Adrenal gland (tissue), 9 donors: ENCODE measurements at regions not wholly inside any gene's neighbourhood (a gene's known extent, or its start where the extent isn't known, plus 50 kb on each side); places are given as distances from the start of the nearest gene placed in this dataset.

ENCODE experiments used
- DNase-seq, 7 donors: peaks; one replicate each; pipeline ENCODE4 v3.0.0-alpha.2; 2019 to 2020
- H3K27ac ChIP-seq, 5 donors: fragments of 200-600 bp; sonication (generic) in 4 of 5; 1 replicate in 3 of 5; 2 replicates in 2 of 5; pipeline versions ENCODE4 v1.5.1 to v1.8.0; 2016 to 2020; ENCODE audit warnings: mild to moderate bottlenecking in 1 of 5
- H3K27me3 ChIP-seq: fragments of 200-600 bp; 2 replicates; pipeline ENCODE4 v1.8.0; 2021
- H3K36me3 ChIP-seq, 2 donors: fragments of 200-600 bp; replicated peaks in 1 of 2; 1 replicate in 1 of 2; 2 replicates in 1 of 2; pipeline versions ENCODE4 v1.5.1 to v1.8.0; 2018 to 2022
- H3K4me1 ChIP-seq, 2 donors: fragments of 200-600 bp; replicated peaks in 1 of 2; 1 replicate in 1 of 2; 2 replicates in 1 of 2; pipeline versions ENCODE4 v1.5.1 to v1.8.0; 2018 to 2021
- H3K4me3 ChIP-seq, 4 donors: fragments of 200-600 bp; sonication (generic) in 3 of 4; one replicate each; pipeline ENCODE4 v1.5.1; 2016 to 2018
- H3K9me3 ChIP-seq, 3 donors: fragments of 200-600 bp; sonication (generic) in 1 of 3; replicated peaks in 1 of 3; 1 replicate in 2 of 3; 2 replicates in 1 of 3; pipeline versions ENCODE4 v1.5.1 to v1.8.0; 2016 to 2021
- CTCF ChIP-seq, 6 experiments: fragments of 450-650 bp in 4 of 6; fragments of 200-600 bp in 2 of 6; sonication (generic) in 1 of 6; IDR thresholded peaks; 1 replicate in 5 of 6; 2 replicates in 1 of 6; pipeline versions ENCODE4 v1.5.1 to v1.8.0; 2016 to 2021; ENCODE audit warnings: antibody characterized with exemption in 6 of 6, mild to moderate bottlenecking in 2 of 6, moderate library complexity in 1 of 6
- POLR2A ChIP-seq, 2 donors: fragments of 450-650 bp; IDR thresholded peaks; one replicate each; pipeline ENCODE4 v1.6.1; 2017; ENCODE audit warnings: antibody characterized with exemption in 2 of 2, mild to moderate bottlenecking in 2 of 2, moderate library complexity in 1 of 2
- WGBS, 4 donors: extraction: QIAGEN DNeasy Blood & Tissue Kit in 2 of 4; methylation state at CpG; one replicate each; pipeline versions ENCODE4 v1.1.5 to v1.1.7; 2013 to 2017; 5-methylcytosine and 5-hydroxymethylcytosine counted together
- intact Hi-C, 2 donors: fragments of 100-400 bp; cut with DNase I; formaldehyde crosslinking; loops; one replicate each; pipeline versions ENCODE4 v1.14.1 to v1.15.0; 2022 to 2023
- donor health status: healthy with polysubstance abuse.
- donor health status: Bipolar disorder and iron deficiency.
- donor health status: DM: yes; HTN: yes; CAD: no.
- donor health status: DM: no; HTN: no; CAD: no.
- donor health status: DM: no; HTN: no; CAD: no.

- H3K4me1 ChIP-seq, result no peaks in the 10 kb centered on the region
- H3K4me3 ChIP-seq, result no peak overlapping the region
- 27 to 36% (median 30%) methylated on average over 5 of the region's 5 CpGs for WGBS, 4 donors
- no peaks in the 10 kb centered on the region for H3K9me3 ChIP-seq
- no peaks in the 10 kb centered on the region for H3K36me3 ChIP-seq
- intact Hi-C loops, result no loop called here
- no peaks in the 10 kb centered on the region for H3K27me3 ChIP-seq
- H3K27ac ChIP-seq, result peak overlapping the region in 1 of 5 donors; percentile 61
- peak; percentile 23 to 59 (median 49) for DNase-seq
- TF ChIP-seq POLR2A (IDR thresholded peaks at IDR 0.05), result no peak
- TF ChIP-seq CTCF (IDR thresholded peaks at IDR 0.05), result no peak
These were observed 274.3 kb upstream of the ZNF462 start for GRCh38 chr9:106588626-106589025.

- Histone ChIP-seq H3K36me3 (no peaks in the 10 kb centered on the region), H3K9me3 (no peaks in the 10 kb centered on the region), H3K27ac (no peak overlapping the region), H3K27me3 (no peaks in the 10 kb centered on the region), H3K4me1 (no peaks in the 10 kb centered on the region), H3K4me3 (no peak overlapping the region)
- intact Hi-C loops, result no loop called here
- WGBS, 4 donors, result 79 to 95% (median 90%) methylated on average over 4 of the region's 4 CpGs
- peak in 1 of 7 donors; percentile 1 for DNase-seq
- no peak for TF ChIP-seq POLR2A (IDR thresholded peaks at IDR 0.05)
- TF ChIP-seq CTCF (IDR thresholded peaks at IDR 0.05), result no peak
These were observed 272.0 kb upstream of the ZNF462 start for GRCh38 chr9:106590759-106591505.

- WGBS, 4 donors, result 79 to 84% (median 82%) methylated on average over 7 of the region's 7 CpGs
- Histone ChIP-seq H3K36me3 (no peaks in the 10 kb centered on the region), H3K4me1 (no peaks in the 10 kb centered on the region), H3K4me3 (no peak overlapping the region), H3K27me3 (no peaks in the 10 kb centered on the region), H3K9me3 (no peaks in the 10 kb centered on the region), H3K27ac (no peak overlapping the region)
- intact Hi-C loops, result no loop called here
- TF ChIP-seq POLR2A (IDR thresholded peaks at IDR 0.05), result no peak
- TF ChIP-seq CTCF (IDR thresholded peaks at IDR 0.05), result no peak
- no peak for DNase-seq
These were observed 269.8 kb upstream of the ZNF462 start for GRCh38 chr9:106593201-106593600.

GRCh38 chr9:106596984-106597383, 266.0 kb upstream of the ZNF462 start:
- no peaks in the 10 kb centered on the region for H3K4me1 ChIP-seq
- intact Hi-C loops, result no loop called here
- H3K27ac ChIP-seq, result no peak overlapping the region
- TF ChIP-seq CTCF (IDR thresholded peaks at IDR 0.05) (no peak), POLR2A (IDR thresholded peaks at IDR 0.05) (no peak)
- no peaks in the 10 kb centered on the region for H3K36me3 ChIP-seq
- WGBS, 4 donors, result 47 to 61% (median 52%) methylated on average over 4 of the region's 4 CpGs
- no peaks in the 10 kb centered on the region for H3K27me3 ChIP-seq
- DNase-seq, result no peak
- H3K9me3 ChIP-seq, result no peaks in the 10 kb centered on the region
- no peak overlapping the region for H3K4me3 ChIP-seq
